CD4-positive, alpha-beta T cell (primary cell): ENCODE measurements at regions not wholly inside any gene's neighbourhood (a gene's known extent, or its start where the extent isn't known, plus 50 kb on each side); places are given as distances from the start of the nearest gene placed in this dataset.

Experiments used
- ATAC-seq: fragments of 200-7000 bp; cut with Tn5 transposase; one replicate; pipeline ENCODE4 v1.10.0; 2022; ENCODE audit warnings: mild to moderate bottlenecking; ENCODE audit not compliant: poor library complexity
- CTCF ChIA-PET: fragments of 350-600 bp; sonication (Branson Sonifier 250); formaldehyde crosslinking; loops from one replicate; lab custom pipeline; 2021; ENCODE audit warnings: antibody characterized with exemption, inconsistent platforms; lab: Charles Lee
- POLR2A ChIA-PET: fragments of 350-600 bp; sonication (Branson Sonifier 250); formaldehyde crosslinking; loops from one replicate; lab custom pipeline; 2021; ENCODE audit warnings: antibody characterized with exemption, inconsistent platforms; lab: Charles Lee
- DNase-seq, 14 experiments: peaks; one replicate each; pipeline ENCODE4 v3.0.0-alpha.2; 2013 to 2020; ENCODE audit warnings: mixed read lengths in 2 of 14
- H3K27ac ChIP-seq, 2 donors: one replicate each; pipeline versions ENCODE4 v1.5.1 to v1.7.0; 2013; ENCODE audit warnings: low read length in 2 of 2, low read depth in 1 of 2, mild to moderate bottlenecking in 1 of 2
- H3K27me3 ChIP-seq, 2 experiments: 1 replicate in 1 of 2; 2 replicates in 1 of 2; pipeline versions ENCODE4 v1.6.1 to v1.7.0; 2013; ENCODE audit warnings: low read length in 2 of 2, control low read depth in 1 of 2, mild to moderate bottlenecking in 1 of 2, moderate library complexity in 1 of 2; ENCODE audit not compliant: insufficient read depth in 2 of 2, control insufficient read depth in 1 of 2
- H3K36me3 ChIP-seq: one replicate; pipeline ENCODE4 v1.6.1; 2013; ENCODE audit warnings: low read length, control low read depth; ENCODE audit not compliant: insufficient read depth
- H3K4me1 ChIP-seq: one replicate; pipeline ENCODE4 v1.6.1; 2013; ENCODE audit warnings: low read length, control low read depth; ENCODE audit not compliant: insufficient read depth
- H3K4me3 ChIP-seq: one replicate; pipeline ENCODE4 v1.5.1; 2013; ENCODE audit warnings: mild to moderate bottlenecking, low read length, moderate library complexity
- H3K9me3 ChIP-seq, 2 experiments: 1 replicate in 1 of 2; 2 replicates in 1 of 2; pipeline versions ENCODE4 v1.6.1 to v1.7.0; 2013; ENCODE audit warnings: low read length in 2 of 2, mild to moderate bottlenecking in 2 of 2, control low read depth in 1 of 2, moderate library complexity in 1 of 2; ENCODE audit not compliant: control insufficient read depth in 1 of 2, insufficient read depth in 1 of 2
- H3K27ac Mint-ChIP-seq: one replicate; pipeline ENCODE4 v1.8.0; 2020; ENCODE audit warnings: mixed read lengths
- H3K27me3 Mint-ChIP-seq: one replicate; pipeline ENCODE4 v1.8.0; 2021; ENCODE audit warnings: mixed read lengths
- H3K36me3 Mint-ChIP-seq: one replicate; pipeline ENCODE4 v1.8.0; 2021; ENCODE audit warnings: low read depth, mixed read lengths
- H3K4me1 Mint-ChIP-seq: one replicate; pipeline ENCODE4 v1.8.0; 2021; ENCODE audit warnings: low read depth, mixed read lengths
- H3K4me3 Mint-ChIP-seq: one replicate; pipeline ENCODE4 v1.8.0; 2020; ENCODE audit warnings: mild to moderate bottlenecking, mixed read lengths
- H3K9me3 Mint-ChIP-seq: one replicate; pipeline ENCODE4 v1.8.0; 2020; ENCODE audit warnings: mixed read lengths
- intact Hi-C, 2 experiments: fragments of 100-400 bp; cut with DNase I in 1 of 2; cut with micrococcal nuclease in 1 of 2; formaldehyde crosslinking; loops; one replicate each; pipeline versions ENCODE4 v1.15.1 to v1.9.0; 2023 to 2025; cut with DNase I, micrococcal nuclease
- TF ChIP-seq, protein P1 (sequence below): fragments of 200-600 bp; IDR thresholded peaks from one replicate; pipeline ENCODE4 v1.8.0; 2022; ENCODE audit warnings: antibody characterized with exemption, mild to moderate bottlenecking

DNA sequence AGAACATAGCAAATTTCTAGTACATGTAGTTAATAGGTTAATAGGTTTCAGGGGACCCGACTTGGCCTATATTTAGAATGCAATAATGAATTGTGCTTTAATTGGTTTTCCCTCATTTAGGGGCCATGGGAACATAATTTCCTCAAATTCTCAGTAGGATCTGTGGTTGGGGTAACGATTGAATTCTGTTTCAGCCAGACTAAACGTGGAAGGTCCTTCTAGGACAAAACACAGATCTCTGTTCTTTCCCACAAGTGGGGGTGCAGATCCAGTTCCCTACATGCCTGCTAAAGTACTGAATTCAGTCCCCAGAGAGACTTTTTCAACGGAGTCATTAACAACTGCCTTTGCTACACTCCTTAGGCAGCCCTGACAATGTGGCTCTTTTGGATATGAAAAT, 50.7 kb upstream of the AGBL1 start:
- H3K9me3 Mint-ChIP-seq, result no peaks in the 10 kb centered on the region
- ChIA-PET POLR2A (no interaction called here), CTCF (no interaction called here)
- no peak for DNase-seq
- no peaks in the 10 kb centered on the region for H3K4me1 Mint-ChIP-seq
- no peak for ATAC-seq
- H3K27me3 Mint-ChIP-seq, result peaks cover 4% of the 10 kb centered on the region
- Histone ChIP-seq H3K27me3 (no peaks in the 10 kb centered on the region), H3K36me3 (no peaks in the 10 kb centered on the region), H3K4me3 (no peak overlapping the region), H3K4me1 (no peaks in the 10 kb centered on the region), H3K9me3 (no peaks in the 10 kb centered on the region), H3K27ac (no peak overlapping the region)
- intact Hi-C loops, result no loop called here
- TF ChIP-seq, protein P1, sequence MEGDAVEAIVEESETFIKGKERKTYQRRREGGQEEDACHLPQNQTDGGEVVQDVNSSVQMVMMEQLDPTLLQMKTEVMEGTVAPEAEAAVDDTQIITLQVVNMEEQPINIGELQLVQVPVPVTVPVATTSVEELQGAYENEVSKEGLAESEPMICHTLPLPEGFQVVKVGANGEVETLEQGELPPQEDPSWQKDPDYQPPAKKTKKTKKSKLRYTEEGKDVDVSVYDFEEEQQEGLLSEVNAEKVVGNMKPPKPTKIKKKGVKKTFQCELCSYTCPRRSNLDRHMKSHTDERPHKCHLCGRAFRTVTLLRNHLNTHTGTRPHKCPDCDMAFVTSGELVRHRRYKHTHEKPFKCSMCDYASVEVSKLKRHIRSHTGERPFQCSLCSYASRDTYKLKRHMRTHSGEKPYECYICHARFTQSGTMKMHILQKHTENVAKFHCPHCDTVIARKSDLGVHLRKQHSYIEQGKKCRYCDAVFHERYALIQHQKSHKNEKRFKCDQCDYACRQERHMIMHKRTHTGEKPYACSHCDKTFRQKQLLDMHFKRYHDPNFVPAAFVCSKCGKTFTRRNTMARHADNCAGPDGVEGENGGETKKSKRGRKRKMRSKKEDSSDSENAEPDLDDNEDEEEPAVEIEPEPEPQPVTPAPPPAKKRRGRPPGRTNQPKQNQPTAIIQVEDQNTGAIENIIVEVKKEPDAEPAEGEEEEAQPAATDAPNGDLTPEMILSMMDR, result no peak
- no peak overlapping the region for H3K4me3 Mint-ChIP-seq
- no peaks in the 10 kb centered on the region for H3K36me3 Mint-ChIP-seq
- no peak overlapping the region for H3K27ac Mint-ChIP-seq
